ENCODE measurements at regions not wholly inside any gene's neighbourhood (a gene's known extent, or its start where the extent isn't known, plus 50 kb on each side); places are given as distances from the start of the nearest gene placed in this dataset.

- peaks cover 9% of the 10 kb centered on the region for H3K27me3 Mint-ChIP-seq (ENCODE audit: unreplicated experiment)
- H3K36me3 Mint-ChIP-seq (ENCODE audit: unreplicated experiment) = peaks cover 4% of the 10 kb centered on the region
- H3K4me1 Mint-ChIP-seq (ENCODE audit: low read depth, unreplicated experiment) = peaks cover 60% of the 10 kb centered on the region
- H3K27ac Mint-ChIP-seq (ENCODE audit: unreplicated experiment) = peak overlapping the region; percentile 94
- DNase-seq = no peak
- TF ChIP-seq, protein P1, sequence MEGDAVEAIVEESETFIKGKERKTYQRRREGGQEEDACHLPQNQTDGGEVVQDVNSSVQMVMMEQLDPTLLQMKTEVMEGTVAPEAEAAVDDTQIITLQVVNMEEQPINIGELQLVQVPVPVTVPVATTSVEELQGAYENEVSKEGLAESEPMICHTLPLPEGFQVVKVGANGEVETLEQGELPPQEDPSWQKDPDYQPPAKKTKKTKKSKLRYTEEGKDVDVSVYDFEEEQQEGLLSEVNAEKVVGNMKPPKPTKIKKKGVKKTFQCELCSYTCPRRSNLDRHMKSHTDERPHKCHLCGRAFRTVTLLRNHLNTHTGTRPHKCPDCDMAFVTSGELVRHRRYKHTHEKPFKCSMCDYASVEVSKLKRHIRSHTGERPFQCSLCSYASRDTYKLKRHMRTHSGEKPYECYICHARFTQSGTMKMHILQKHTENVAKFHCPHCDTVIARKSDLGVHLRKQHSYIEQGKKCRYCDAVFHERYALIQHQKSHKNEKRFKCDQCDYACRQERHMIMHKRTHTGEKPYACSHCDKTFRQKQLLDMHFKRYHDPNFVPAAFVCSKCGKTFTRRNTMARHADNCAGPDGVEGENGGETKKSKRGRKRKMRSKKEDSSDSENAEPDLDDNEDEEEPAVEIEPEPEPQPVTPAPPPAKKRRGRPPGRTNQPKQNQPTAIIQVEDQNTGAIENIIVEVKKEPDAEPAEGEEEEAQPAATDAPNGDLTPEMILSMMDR (IDR thresholded peaks at IDR 0.05; ENCODE audit: partially characterized antibody, unreplicated experiment) = no peak
- peaks cover 13% of the 10 kb centered on the region for H3K9me3 Mint-ChIP-seq (ENCODE audit: unreplicated experiment)
- peak overlapping the region; percentile 17 for H3K4me3 Mint-ChIP-seq (ENCODE audit: unreplicated experiment)
These were observed 662.2 kb upstream of the ZNF608 start for GRCh38 chr5:125408448-125409233.

GRCh38 chr5:125409234-125409860 is 662.9 kb upstream of the ZNF608 start:
- H3K27ac Mint-ChIP-seq (ENCODE audit: unreplicated experiment) = peak overlapping the region; percentile 94
- H3K4me3 Mint-ChIP-seq (ENCODE audit: unreplicated experiment) = peak overlapping the region; percentile 55
- DNase-seq = no peak
- peaks cover 65% of the 10 kb centered on the region for H3K4me1 Mint-ChIP-seq (ENCODE audit: low read depth, unreplicated experiment)
- H3K27me3 Mint-ChIP-seq (ENCODE audit: unreplicated experiment) = peaks cover 9% of the 10 kb centered on the region
- H3K9me3 Mint-ChIP-seq (ENCODE audit: unreplicated experiment) = peaks cover 13% of the 10 kb centered on the region
- TF ChIP-seq, protein P1 (IDR thresholded peaks at IDR 0.05; ENCODE audit: partially characterized antibody, unreplicated experiment) = no peak
- H3K36me3 Mint-ChIP-seq (ENCODE audit: unreplicated experiment) = peaks cover 4% of the 10 kb centered on the region

DNA sequence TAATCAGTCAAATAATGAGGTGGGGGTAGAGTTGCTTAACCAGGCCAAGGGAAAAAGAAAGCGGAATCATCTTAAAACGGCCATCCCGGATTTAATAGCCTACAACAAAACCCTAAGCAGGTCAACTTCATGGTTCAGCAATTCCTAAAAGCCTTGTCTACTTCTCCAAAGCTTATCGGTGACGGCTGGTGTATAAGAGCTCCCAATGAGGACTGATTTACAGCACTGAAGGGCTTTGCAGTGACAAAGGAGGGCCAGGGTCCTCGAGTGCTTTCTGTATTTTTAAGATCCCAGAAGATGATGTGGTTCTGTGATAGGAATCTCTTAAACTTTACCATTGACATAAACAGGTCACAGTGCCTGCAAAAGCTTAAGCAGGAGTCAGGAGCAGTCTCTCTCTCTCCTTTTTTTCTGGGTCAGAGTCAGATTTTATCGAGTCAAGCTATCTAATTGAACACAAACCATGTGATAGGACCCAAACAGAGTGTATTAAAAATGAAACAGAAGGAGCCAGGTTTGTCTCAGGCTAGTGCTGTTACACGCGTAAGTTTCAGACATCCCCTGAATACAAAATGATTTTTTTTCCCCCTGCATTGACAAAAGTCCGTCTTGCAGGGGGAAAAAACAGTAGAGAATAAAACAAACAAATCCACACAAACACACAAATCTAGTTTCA is 663.6 kb upstream of the ZNF608 start:
- H3K4me1 Mint-ChIP-seq (ENCODE audit: low read depth, unreplicated experiment) = peaks cover 65% of the 10 kb centered on the region
- H3K4me3 Mint-ChIP-seq (ENCODE audit: unreplicated experiment) = peak overlapping the region; percentile 55

DNA sequence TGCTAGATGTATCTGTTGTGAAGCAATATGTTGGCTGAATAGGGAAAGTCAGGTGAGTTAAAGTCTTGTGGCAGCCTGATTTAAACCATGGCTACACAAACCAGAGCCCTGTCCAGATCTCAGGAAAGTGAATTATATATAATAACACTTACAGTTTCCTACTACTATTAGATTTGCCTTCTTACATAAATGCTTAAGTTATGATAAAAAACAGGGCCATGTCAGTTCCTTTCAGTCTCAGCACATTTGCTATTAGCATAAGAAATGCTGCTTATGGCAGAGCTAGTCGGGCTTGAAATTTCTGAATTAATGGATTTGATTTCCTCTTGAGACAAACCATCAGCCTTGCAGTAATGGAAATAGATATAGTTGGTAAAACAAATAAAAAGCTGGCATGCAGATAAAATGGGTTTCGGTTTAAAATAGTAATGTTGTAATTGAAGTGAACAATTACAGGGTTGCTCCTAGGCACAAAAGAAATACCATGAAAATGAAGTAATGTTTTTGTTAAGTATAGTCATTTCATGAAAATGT is 664.2 kb upstream of the ZNF608 start:
- peaks cover 9% of the 10 kb centered on the region for H3K27me3 Mint-ChIP-seq (ENCODE audit: unreplicated experiment)
- H3K4me3 Mint-ChIP-seq (ENCODE audit: unreplicated experiment) = peak overlapping the region; percentile 59
- TF ChIP-seq, protein P1 (IDR thresholded peaks at IDR 0.05; ENCODE audit: partially characterized antibody, unreplicated experiment) = no peak
- H3K4me1 Mint-ChIP-seq (ENCODE audit: low read depth, unreplicated experiment) = peaks cover 65% of the 10 kb centered on the region
- peak overlapping the region; percentile 94 for H3K27ac Mint-ChIP-seq (ENCODE audit: unreplicated experiment)
- H3K9me3 Mint-ChIP-seq (ENCODE audit: unreplicated experiment) = peaks cover 13% of the 10 kb centered on the region
- no peak for DNase-seq
- H3K36me3 Mint-ChIP-seq (ENCODE audit: unreplicated experiment) = peaks cover 4% of the 10 kb centered on the region

More for the DNA sequence above, 663.6 kb upstream of the ZNF608 start:
- DNase-seq = no peak
- Mint-ChIP-seq H3K27me3 (ENCODE audit: unreplicated experiment) (peaks cover 9% of the 10 kb centered on the region), H3K36me3 (ENCODE audit: unreplicated experiment) (peaks cover 4% of the 10 kb centered on the region), H3K27ac (ENCODE audit: unreplicated experiment) (peak overlapping the region; percentile 94), H3K9me3 (ENCODE audit: unreplicated experiment) (peaks cover 13% of the 10 kb centered on the region)
- TF ChIP-seq, protein P1 (IDR thresholded peaks at IDR 0.05; ENCODE audit: partially characterized antibody, unreplicated experiment) = no peak

All from glutamatergic neuron (in vitro differentiated cells).